ENCODE measurements at regions not wholly inside any gene's neighbourhood (a gene's known extent, or its start where the extent isn't known, plus 50 kb on each side); places are given as distances from the start of the nearest gene placed in this dataset.

DNA sequence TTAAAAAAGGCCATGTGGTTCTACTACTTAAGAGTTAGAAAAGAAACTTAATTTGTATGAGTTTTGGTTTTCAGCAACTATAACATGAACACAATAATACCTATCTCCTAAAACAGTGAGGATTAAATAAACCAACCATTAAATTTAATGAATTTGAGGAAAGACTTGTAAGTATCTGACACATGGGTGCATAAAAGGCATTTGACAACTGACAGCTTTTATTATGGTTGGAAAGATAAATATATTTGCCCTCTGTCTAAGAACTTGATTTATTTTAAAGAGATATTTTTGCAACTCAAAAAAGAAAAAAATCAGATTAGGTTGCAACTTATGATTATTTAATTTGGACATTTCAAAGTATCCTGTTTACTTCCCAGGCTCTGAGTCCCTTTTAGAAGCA lies 217.9 kb upstream of the EEA1 start:
- TF ChIP-seq, protein P1, sequence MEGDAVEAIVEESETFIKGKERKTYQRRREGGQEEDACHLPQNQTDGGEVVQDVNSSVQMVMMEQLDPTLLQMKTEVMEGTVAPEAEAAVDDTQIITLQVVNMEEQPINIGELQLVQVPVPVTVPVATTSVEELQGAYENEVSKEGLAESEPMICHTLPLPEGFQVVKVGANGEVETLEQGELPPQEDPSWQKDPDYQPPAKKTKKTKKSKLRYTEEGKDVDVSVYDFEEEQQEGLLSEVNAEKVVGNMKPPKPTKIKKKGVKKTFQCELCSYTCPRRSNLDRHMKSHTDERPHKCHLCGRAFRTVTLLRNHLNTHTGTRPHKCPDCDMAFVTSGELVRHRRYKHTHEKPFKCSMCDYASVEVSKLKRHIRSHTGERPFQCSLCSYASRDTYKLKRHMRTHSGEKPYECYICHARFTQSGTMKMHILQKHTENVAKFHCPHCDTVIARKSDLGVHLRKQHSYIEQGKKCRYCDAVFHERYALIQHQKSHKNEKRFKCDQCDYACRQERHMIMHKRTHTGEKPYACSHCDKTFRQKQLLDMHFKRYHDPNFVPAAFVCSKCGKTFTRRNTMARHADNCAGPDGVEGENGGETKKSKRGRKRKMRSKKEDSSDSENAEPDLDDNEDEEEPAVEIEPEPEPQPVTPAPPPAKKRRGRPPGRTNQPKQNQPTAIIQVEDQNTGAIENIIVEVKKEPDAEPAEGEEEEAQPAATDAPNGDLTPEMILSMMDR (conservative IDR thresholded peaks at IDR 0.05; ENCODE audit: low read depth, low read length) = no peak
- no peak for TF ChIP-seq EZH2phosphoT487 (IDR thresholded peaks at IDR 0.05; ENCODE audit: borderline replicate concordance, low read length)

Measured in PC-3 (cell line).